NCI-H524 (cell line): ENCODE measurements at regions not wholly inside any gene's neighbourhood (a gene's known extent, or its start where the extent isn't known, plus 50 kb on each side); places are given as distances from the start of the nearest gene placed in this dataset.

Experiments used
- DNase-seq, 2 experiments: peaks; one replicate each; lab custom pipeline; 2025; lab: John Stamatoyannopoulos, UW

- DNase-seq, result no peak
Measured at GRCh38 chr9:115615821-115616665, 498.1 kb upstream of the TNC start.

- no peak for DNase-seq
Measured at GRCh38 chr9:115616666-115617239, 498.8 kb upstream of the TNC start.

- no peak for DNase-seq
Measured at GRCh38 chr9:115625251-115625650, 507.3 kb upstream of the TNC start.

GRCh38 chr9:115625954-115626353 is 508.0 kb upstream of the TNC start:
- DNase-seq, result no peak

GRCh38 chr9:115627511-115627910 is 509.6 kb upstream of the TNC start:
- DNase-seq, result no peak

- no peak for DNase-seq
Measured at GRCh38 chr9:115628426-115628825, 510.5 kb upstream of the TNC start.

GRCh38 chr9:115629879-115630840 is 512.2 kb upstream of the TNC start:
- no peak for DNase-seq

- no peak for DNase-seq
Measured at GRCh38 chr9:115632391-115632790, 514.4 kb upstream of the TNC start.

GRCh38 chr9:115633104-115633503 is 515.1 kb upstream of the TNC start:
- no peak for DNase-seq

GRCh38 chr9:115635680-115636383 is 517.8 kb upstream of the PAPPA start:
- DNase-seq, result no peak

GRCh38 chr9:115636596-115636995 is 517.0 kb upstream of the PAPPA start:
- DNase-seq, result peak; percentile 67 to 85

GRCh38 chr9:115637661-115638060 is 515.9 kb upstream of the PAPPA start:
- no peak for DNase-seq

GRCh38 chr9:115640887-115641286 is 512.7 kb upstream of the PAPPA start:
- DNase-seq, result no peak

GRCh38 chr9:115642285-115642684 is 511.3 kb upstream of the PAPPA start:
- DNase-seq, result no peak

- DNase-seq, result peak in 1 of 2 experiments; percentile 27
Measured at GRCh38 chr9:115643948-115644727, 509.5 kb upstream of the PAPPA start.

- DNase-seq, result no peak
Measured at GRCh38 chr9:115649991-115650472, 503.6 kb upstream of the PAPPA start.

- DNase-seq, result no peak
Measured at GRCh38 chr9:115650768-115651167, 502.8 kb upstream of the PAPPA start.

GRCh38 chr9:115651461-115651860 is 502.1 kb upstream of the PAPPA start:
- no peak for DNase-seq

- DNase-seq, result peak; percentile 23 to 81
Measured at GRCh38 chr9:115653171-115653606, 500.4 kb upstream of the PAPPA start.

GRCh38 chr9:115657695-115658094 is 495.9 kb upstream of the PAPPA start:
- DNase-seq, result no peak

GRCh38 chr9:115665519-115665918 is 488.1 kb upstream of the PAPPA start:
- no peak for DNase-seq
